ENCODE measurements at regions not wholly inside any gene's neighbourhood (a gene's known extent, or its start where the extent isn't known, plus 50 kb on each side); places are given as distances from the start of the nearest gene placed in this dataset.

DNA sequence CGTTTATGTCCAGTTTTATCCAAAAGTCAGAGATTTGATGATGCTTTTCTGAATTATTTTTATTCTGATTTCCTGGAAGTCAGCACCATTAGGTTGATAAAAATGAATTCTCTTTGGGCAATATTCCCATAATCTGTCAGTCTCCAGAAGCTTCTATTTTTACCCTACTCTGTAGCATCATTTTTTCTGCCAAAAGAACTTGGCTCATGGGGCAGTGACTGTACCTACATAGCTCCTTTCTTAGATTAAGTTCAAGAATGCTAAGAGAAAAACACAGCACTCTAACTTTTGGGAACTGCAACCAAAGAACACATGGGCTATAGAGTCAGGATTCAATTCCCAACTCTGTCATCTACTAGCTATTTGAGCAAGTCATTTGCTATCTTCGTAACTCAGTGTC, 152.9 kb downstream of the BARHL2 start:
- no peak for DNase-seq (ENCODE audit: low read depth, low spot score)
- in situ Hi-C loops (cut with HindIII; ENCODE audit: low pct_unique_long_range_greater_than_20kb, low sequenced_read_pairs), result no loop called here

DNA sequence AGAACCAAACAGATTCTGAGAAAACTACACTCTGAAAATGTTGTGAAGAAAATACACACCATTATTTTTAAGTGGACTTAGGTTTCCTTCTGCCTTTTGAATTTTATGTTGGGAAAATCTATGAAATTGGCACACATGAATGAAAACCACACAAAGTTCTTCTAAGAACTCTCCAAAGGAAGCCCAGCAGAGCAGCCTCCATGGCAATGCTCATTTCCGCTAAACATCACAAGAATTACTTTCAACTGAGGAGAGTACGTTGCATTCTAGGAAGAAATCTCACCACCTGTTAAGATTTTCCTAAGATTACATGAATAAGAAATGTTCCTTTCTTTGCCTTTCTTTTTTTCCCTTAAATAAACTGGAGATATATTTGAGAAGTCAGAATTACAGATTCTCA, 154.2 kb downstream of the BARHL2 start:
- no peak for DNase-seq (ENCODE audit: low read depth, low spot score)
- in situ Hi-C loops (cut with HindIII; ENCODE audit: low pct_unique_long_range_greater_than_20kb, low sequenced_read_pairs), result no loop called here

DNA sequence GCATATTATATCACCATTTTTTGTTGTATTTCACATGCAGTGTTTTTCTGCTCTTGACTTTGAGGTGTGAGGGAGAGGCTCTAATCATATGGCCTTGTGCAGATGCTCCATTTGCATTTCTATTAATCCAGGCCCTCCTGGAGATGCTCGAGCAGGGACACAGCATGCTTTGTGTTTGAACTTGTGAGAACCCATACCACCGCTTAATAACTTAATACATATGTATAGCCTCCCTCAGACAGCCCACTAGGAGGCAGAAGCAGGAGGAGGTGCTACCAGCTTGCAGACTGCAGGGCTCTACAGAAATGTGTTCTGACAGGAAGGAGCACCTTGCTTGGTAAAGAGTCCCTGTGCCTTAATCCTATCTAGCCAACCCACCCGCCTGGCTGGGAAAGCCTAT, 155.2 kb downstream of the BARHL2 start:
- DNase-seq (ENCODE audit: low read depth, low spot score), result peak; percentile 21
- in situ Hi-C loops (cut with HindIII; ENCODE audit: low pct_unique_long_range_greater_than_20kb, low sequenced_read_pairs), result no loop called here

DNA sequence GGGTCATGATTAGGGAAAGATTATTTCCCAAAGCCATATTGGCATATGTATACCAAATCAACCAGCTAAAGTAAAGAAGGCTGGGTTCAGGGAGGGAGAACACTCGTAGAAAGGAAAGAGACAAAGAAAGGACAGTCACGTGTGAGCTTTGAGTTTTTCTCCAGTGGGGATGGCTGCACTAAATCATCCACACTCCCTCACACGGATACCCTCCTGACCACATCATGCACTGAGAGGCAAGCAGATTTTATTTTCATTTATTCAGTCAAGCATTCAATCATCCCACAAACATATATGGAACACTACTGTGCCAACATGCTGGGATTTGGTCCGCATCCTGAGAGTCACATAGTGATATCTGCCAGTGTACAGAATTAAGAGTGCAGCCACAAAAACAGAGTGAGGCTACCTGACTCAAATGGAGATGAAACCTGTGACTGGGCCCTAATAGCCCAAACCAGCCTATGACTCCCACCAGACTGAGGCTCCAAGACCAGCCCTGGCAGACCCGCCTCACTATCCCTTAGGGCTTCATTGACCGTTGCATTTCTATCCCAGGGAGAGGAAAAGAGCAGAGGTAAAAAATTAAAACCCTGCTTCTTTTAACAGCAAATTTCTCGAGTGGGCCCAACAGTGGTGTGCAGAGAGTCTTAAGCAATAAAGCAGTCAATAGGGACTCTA, 155.9 kb downstream of the BARHL2 start:
- DNase-seq (ENCODE audit: low read depth, low spot score), result no peak
- in situ Hi-C loops (cut with HindIII; ENCODE audit: low pct_unique_long_range_greater_than_20kb, low sequenced_read_pairs), result no loop called here

DNA sequence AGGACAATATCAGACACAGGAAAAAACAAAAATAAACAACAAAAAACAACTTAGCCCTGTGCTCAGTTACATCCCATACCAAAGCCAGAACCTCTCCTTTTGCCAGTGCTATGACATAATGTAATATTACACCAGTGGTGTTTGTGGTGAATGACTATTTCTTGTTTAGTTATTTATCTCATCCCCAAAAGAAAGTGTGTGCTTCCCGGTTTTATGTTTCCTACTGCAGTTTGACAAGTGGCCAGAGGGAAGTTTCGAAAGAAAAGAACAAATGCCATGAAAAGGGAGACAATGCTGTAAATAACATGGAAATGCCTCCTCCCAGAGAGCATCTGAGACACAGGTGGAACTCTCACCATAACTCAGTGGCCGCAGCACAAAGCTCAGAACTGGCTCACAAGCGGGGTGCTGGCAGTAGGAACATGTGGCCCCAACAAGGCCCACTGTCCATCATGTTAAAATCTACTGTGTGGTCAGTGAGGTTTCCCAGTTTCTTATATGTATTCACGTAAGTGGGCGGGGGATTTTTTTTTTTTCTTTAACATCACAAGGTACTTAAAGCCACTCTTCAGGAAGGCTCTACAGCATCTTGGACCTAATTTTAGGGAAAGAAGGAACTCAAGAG, 158.2 kb downstream of the BARHL2 start:
- in situ Hi-C loops (cut with HindIII; ENCODE audit: low pct_unique_long_range_greater_than_20kb, low sequenced_read_pairs), result no loop called here
- DNase-seq (ENCODE audit: low read depth, low spot score), result no peak

DNA sequence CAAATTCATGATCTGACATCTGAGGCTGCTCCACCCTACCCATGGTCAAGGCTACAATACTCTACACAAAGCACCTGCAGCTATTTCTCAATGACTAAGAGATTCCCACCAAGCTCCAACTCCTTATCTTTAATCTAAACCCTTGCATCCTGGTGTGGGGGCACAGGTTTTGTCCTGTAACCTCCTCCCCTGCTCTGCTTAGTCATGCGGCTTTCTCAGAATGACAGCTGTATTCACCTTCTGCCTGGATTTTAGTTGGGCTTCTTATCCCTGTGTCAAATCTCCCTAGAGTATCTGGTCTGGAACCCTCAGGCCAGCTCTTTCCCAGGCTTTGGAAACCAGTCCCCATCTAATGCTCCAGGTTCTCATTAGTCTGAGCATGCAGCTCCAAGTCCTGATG, 159.0 kb downstream of the BARHL2 start:
- in situ Hi-C loops (cut with HindIII; ENCODE audit: low pct_unique_long_range_greater_than_20kb, low sequenced_read_pairs), result no loop called here
- DNase-seq (ENCODE audit: low read depth, low spot score), result no peak

DNA sequence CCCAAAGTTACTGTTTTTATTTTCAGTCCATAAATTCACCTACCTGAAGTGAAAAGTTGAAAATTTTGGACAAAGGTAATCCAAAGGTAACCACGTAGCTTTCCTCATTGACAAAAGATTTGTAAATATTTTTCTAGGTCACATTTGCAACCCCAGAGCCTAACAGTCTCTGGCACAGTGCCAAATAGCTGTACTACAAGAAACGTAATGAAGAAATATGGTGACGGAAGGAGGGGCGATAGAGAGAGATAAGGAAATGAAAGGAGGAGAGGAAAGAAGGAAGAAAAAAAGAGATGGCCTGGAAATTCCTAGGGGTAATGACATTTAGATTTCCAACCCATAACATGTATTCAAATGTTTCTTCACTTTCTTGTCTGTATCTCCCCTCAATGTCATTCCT, 159.4 kb downstream of the BARHL2 start:
- in situ Hi-C loops (cut with HindIII; ENCODE audit: low pct_unique_long_range_greater_than_20kb, low sequenced_read_pairs), result no loop called here
- no peak for DNase-seq (ENCODE audit: low read depth, low spot score)

DNA sequence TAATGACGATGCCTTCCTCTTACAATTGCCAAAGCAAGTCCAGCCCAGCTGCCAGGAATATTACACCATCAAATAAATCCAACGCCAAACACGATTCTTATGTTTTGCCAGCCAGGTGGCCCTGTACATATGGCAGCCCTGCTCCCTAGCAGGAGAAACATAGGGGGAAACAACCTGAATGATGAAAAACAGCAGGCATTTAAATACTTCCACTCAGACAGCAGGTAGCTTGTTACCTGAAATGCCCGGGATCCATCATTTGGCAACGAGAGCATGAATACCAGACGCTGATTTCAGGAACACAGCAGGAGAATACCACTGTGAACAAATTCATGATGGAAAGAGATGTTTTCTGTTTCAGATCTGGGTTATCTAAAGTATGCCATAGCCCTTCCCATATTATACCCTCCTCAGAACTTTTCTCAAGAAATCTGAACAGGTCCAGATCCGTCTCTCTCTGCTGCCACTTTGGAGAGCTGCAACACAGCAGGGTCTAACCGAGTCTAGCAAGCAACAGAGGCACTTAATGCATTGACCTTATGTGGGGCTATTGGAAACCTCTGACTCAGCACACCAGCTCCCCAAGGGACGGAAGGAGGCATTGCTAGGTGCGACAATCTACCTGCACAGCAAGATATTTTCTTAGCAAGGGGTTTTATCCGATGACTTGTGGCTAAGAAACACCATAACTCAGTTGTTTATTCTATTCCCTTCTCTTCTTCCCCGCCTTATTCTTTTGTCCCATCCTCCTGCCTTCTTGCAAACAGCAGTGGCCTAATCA, 166.3 kb downstream of the BARHL2 start:
- DNase-seq (ENCODE audit: low read depth, low spot score), result no peak
- in situ Hi-C loops (cut with HindIII; ENCODE audit: low pct_unique_long_range_greater_than_20kb, low sequenced_read_pairs), result no loop called here

DNA sequence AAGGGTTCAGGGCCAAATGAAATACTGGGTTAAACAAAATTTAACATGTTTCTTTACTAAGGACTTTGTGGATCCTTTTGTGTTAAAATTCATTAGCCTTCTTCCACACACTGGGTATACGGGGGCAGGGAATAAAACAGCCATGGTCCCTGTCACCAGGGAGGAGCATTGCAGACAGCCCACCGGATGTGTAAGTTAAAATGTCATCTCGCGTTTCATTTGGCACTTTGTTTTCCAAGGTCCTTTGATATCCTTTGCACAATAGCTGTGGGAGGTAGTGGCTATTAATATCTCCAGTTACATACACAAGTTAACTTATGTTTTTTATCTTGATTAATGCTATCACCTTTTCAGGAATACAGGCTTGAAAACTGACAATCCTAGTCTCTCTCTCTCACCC, 172.7 kb downstream of the BARHL2 start:
- DNase-seq (ENCODE audit: low read depth, low spot score), result no peak
- in situ Hi-C loops (cut with HindIII; ENCODE audit: low pct_unique_long_range_greater_than_20kb, low sequenced_read_pairs), result no loop called here

DNA sequence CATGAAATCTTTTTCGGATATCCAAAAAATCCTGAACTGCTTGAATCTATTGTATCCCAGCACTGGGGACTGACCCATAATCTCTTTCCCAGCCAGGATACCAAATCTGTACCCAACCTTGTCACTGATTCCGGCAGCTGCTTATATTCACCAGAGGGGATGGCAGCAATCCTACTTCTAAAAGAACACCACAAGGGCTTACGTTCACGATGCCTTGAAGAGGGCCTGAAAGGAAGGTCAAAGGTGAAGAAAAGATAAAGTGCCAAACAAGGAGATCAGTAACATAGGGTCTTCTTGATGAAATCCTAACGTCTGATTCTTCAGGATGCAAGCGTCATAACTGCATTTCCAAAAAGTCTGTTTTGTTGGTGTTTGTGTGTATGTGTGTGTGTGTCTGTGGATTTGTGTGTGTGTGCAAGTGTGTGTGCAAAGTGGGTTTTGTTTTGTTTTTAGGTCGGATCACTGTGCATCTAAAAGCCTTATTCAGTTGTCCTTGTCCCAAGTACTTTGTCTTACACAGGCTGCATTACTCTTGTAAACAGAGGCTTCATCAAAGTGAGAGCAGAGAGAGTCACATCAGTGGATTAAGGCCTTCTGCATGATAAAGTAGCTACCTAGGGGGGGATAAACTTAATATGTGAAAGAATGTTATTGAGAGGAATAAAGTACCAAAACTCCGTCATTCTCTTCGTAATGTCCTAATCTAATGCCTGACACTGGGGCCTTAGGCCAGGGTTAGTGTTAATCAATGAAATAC, 179.3 kb downstream of the BARHL2 start:
- DNase-seq (ENCODE audit: low read depth, low spot score), result no peak
- in situ Hi-C loops (cut with HindIII; ENCODE audit: low pct_unique_long_range_greater_than_20kb, low sequenced_read_pairs), result no loop called here

DNA sequence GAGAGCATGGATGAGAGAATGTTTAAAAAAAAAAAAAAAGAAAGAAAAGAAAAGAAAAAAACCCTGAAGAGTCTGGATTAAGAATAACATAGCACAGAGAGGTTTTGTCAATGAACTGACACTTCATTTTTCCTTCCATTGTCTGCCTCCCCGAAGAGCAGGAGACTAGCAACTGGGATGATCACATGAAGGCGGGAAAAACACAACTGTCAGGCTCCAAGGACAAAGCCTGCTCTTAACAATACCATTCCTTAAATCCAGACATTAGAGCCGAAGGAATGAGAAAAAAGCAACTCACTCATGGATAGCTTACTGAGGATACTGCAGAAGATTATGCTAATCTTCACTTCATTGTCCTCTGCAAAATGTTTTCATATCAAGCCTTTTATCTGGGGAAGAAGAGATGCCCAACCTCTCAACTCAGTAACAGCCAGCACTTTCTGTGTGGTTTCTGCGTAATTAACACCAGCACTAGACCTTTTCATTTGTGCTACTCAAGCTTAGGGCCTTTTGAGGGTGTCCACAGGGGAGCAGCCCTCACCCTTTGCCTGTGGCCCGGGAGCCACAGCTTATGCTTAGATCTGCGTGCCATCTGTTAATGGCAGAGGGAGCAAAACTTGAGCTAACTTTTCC, 182.3 kb downstream of the BARHL2 start:
- no peak for DNase-seq (ENCODE audit: low read depth, low spot score)

DNA sequence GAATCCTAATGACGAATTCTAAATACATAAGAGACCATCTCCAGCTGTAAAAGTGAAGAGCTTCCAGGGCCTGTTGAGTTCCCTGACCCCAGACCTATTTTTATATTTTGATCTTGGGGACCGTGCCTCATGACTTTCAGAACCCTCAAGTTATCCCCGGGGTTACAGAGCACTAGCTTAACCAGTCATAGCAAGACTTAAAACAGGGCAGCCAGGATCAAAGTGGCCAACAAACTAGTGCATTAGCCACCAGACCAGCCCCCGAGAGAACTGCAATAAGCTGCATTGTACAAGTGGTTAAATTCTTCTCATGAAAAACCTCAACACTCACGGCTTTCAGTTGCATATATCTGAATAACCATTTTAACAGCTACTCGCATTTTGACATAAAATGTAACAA, 183.0 kb downstream of the BARHL2 start:
- in situ Hi-C loops (cut with HindIII; ENCODE audit: low pct_unique_long_range_greater_than_20kb, low sequenced_read_pairs), result no loop called here
- no peak for DNase-seq (ENCODE audit: low read depth, low spot score)

More for the DNA sequence above, 182.3 kb downstream of the BARHL2 start:
- in situ Hi-C loops (cut with HindIII; ENCODE audit: low pct_unique_long_range_greater_than_20kb, low sequenced_read_pairs), result no loop called here

DNA sequence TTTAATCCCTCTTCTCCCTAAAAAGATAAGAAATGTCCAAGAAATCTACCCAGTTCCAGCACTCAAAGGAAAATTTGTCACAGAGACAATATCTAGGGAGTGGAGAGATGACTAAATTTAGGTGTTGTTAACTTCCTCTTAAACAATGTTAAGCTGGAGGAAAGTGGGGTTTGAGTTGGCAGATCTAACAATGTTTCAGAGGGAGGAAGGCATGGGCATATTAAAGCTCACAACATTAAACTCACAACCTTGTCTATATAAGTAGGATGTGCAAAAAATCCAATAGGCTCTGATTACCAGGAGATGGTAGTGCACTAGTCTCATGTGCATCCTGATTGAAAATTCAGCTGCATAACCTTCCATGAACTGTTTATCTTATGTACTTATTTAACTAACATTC, 190.1 kb downstream of the BARHL2 start:
- no peak for DNase-seq (ENCODE audit: low read depth, low spot score)
- in situ Hi-C loops (cut with HindIII; ENCODE audit: low pct_unique_long_range_greater_than_20kb, low sequenced_read_pairs), result no loop called here

DNA sequence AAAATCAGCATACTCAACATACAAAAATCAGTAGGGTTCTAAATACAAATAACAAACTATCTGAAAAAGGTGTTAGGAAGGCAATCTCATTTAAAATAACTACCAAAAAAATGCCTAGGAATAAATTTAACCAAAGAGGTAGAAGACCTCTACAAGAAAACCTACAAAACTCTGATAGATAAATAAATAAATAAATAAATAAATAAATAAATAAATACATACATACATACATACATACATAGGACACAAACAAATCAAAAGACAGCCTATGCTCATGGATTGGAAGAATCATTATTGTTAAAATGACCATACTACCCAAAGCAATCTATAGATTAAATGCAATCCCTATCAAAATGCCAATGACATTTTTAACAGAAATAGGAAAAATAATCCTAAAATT, 194.7 kb downstream of the BARHL2 start:
- DNase-seq (ENCODE audit: low read depth, low spot score), result no peak
- in situ Hi-C loops (cut with HindIII; ENCODE audit: low pct_unique_long_range_greater_than_20kb, low sequenced_read_pairs), result no loop called here

DNA sequence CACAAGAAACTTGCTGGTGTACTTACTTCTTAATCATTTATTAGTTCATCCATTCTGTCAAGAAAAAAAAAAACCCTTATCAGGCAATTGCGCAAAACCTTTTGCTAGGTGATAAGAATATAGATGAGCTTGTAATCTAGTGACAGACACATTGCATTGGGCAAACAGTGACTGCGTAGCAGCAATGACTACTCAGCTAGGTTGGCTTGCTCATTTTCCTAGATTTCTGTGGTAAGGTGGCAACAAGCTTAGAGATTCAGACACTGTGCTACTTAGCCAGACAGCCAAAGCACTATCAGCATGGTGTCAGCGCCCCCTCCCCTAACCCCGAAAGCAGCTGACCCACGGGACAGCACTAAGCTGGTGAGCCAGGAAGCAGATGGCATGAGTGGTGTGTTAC, 203.1 kb downstream of the BARHL2 start:
- in situ Hi-C loops (cut with HindIII; ENCODE audit: low pct_unique_long_range_greater_than_20kb, low sequenced_read_pairs), result no loop called here
- DNase-seq (ENCODE audit: low read depth, low spot score), result no peak

DNA sequence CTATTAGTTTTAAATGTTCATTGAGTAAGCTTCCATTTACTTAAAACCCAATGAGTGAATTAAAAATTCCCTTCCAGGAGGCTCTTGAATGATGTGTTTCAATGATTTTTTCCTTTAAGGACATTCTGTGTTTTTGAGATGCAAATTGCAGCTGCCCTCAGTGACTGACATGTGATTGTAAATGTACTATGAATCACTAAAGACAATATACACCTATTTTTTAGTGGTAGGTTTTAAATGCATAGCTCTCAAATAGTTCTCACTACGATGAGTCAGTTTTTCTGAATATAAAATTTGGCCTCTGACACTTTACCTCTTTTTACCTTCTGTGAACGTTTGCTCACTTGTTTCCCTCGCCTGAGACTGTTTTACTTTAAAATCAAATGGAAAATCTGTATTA, 204.7 kb downstream of the BARHL2 start:
- in situ Hi-C loops (cut with HindIII; ENCODE audit: low pct_unique_long_range_greater_than_20kb, low sequenced_read_pairs), result no loop called here
- no peak for DNase-seq (ENCODE audit: low read depth, low spot score)

DNA sequence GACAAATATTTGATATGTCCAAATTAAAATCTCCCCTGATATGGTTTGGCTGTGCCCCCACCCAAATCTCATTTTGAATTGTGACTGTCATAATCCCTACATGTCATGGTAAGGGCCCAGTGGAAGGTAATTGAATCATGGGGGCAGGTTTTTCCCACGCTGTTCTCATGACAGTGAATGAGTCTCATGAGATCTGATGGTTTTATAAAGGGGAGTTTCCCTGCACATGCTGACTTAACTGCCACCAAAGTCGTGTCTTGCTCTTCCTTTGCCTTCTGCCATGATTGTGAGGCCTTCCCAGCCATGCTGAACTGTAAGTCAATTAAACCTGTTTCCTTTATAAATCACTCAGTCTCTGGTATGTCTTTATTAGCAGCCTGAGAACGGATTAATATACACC, 207.0 kb downstream of the BARHL2 start:
- in situ Hi-C loops (cut with HindIII; ENCODE audit: low pct_unique_long_range_greater_than_20kb, low sequenced_read_pairs), result no loop called here

More for the DNA sequence above, 207.0 kb downstream of the BARHL2 start:
- no peak for DNase-seq (ENCODE audit: low read depth, low spot score)

Measured in SK-MEL-5 (cell line).